GM23338 (cell line): ENCODE measurements at regions not wholly inside any gene's neighbourhood (a gene's known extent, or its start where the extent isn't known, plus 50 kb on each side); places are given as distances from the start of the nearest gene placed in this dataset.

Experiments
- ATAC-seq: fragments of 200-7000 bp; cut with Tn5 transposase; 3 replicates; pipeline ENCODE4 v1.9.1; 2020
- DNase-seq: peaks from one replicate; pipeline ENCODE4 v3.0.0-alpha.2; 2015; ENCODE audit warnings: low spot score
- H2AFZ ChIP-seq: fragments of 200-600 bp; sonication (generic); 2 replicates; pipeline ENCODE4 v1.8.0; 2016; ENCODE audit warnings: antibody characterized with exemption, mild to moderate bottlenecking, moderate library complexity
- H3F3A ChIP-seq: fragments of 200-600 bp; sonication (generic); replicated peaks from 2 replicates; pipeline ENCODE4 v1.8.0; 2017; ENCODE audit warnings: antibody characterized with exemption, mixed run types, low read depth
- H3K27ac ChIP-seq: fragments of 200-600 bp; sonication (generic); 2 replicates; pipeline ENCODE4 v1.6.1; 2016; ENCODE audit warnings: low read depth
- H3K27me3 ChIP-seq: fragments of 200-600 bp; sonication (generic); 2 replicates; pipeline ENCODE4 v1.8.0; 2016; ENCODE audit warnings: mild to moderate bottlenecking, mixed run types, moderate library complexity; ENCODE audit not compliant: insufficient read depth
- H3K36me3 ChIP-seq: fragments of 200-600 bp; sonication (generic); 2 replicates; pipeline ENCODE4 v1.8.0; 2016; ENCODE audit warnings: mild to moderate bottlenecking; ENCODE audit not compliant: insufficient read depth
- H3K4me1 ChIP-seq: fragments of 200-600 bp; sonication (generic); 2 replicates; pipeline ENCODE4 v1.8.0; 2016; ENCODE audit warnings: mild to moderate bottlenecking, moderate library complexity; ENCODE audit not compliant: insufficient read depth
- H3K4me2 ChIP-seq: fragments of 200-600 bp; sonication (generic); 2 replicates; pipeline ENCODE4 v1.7.1; 2017; ENCODE audit warnings: mixed run types
- H3K4me3 ChIP-seq: fragments of 200-600 bp; sonication (generic); 2 replicates; pipeline ENCODE4 v1.6.1; 2016; ENCODE audit warnings: mixed run types
- H3K79me2 ChIP-seq: fragments of 200-600 bp; sonication (generic); replicated peaks from 2 replicates; pipeline ENCODE4 v1.8.0; 2017; ENCODE audit warnings: mild to moderate bottlenecking; ENCODE audit not compliant: insufficient read depth
- H3K9me2 ChIP-seq: fragments of 200-600 bp; sonication (generic); 2 replicates; pipeline ENCODE4 v1.8.0; 2017; ENCODE audit not compliant: insufficient read depth
- H4K20me1 ChIP-seq: fragments of 200-600 bp; sonication (generic); replicated peaks from 2 replicates; pipeline ENCODE4 v1.8.0; 2017; ENCODE audit warnings: mild to moderate bottlenecking; ENCODE audit not compliant: insufficient read depth
- H3K27ac Mint-ChIP-seq: 2 replicates; pipeline ENCODE4 v1.8.0; 2020; ENCODE audit warnings: inconsistent platforms, mild to moderate bottlenecking, moderate library complexity, mixed read lengths
- H3K27me3 Mint-ChIP-seq: 3 replicates; pipeline ENCODE4 v1.8.0; 2022; ENCODE audit warnings: low read depth, mild to moderate bottlenecking, moderate library complexity, mixed read lengths, inconsistent platforms; ENCODE audit not compliant: insufficient read depth, poor library complexity
- H3K36me3 Mint-ChIP-seq: 3 replicates; pipeline ENCODE4 v1.8.0; 2021; ENCODE audit warnings: low read depth, mild to moderate bottlenecking, inconsistent platforms, moderate library complexity, mixed read lengths
- H3K4me1 Mint-ChIP-seq: 3 replicates; pipeline ENCODE4 v1.8.0; 2020; ENCODE audit warnings: mild to moderate bottlenecking, inconsistent platforms, mixed read lengths
- H3K4me3 Mint-ChIP-seq: 3 replicates; pipeline ENCODE4 v1.8.0; 2021; ENCODE audit warnings: moderate library complexity, mild to moderate bottlenecking, inconsistent platforms, mixed read lengths
- H3K9me3 Mint-ChIP-seq: 3 replicates; pipeline ENCODE4 v1.8.0; 2020; ENCODE audit warnings: moderate library complexity, mild to moderate bottlenecking, inconsistent platforms, mixed read lengths
- CREB1 ChIP-seq: fragments of 250-450 bp; sonication (Bioruptor Pico); IDR thresholded peaks from 2 replicates; pipeline ENCODE4 v1.5.0; 2020; ENCODE audit warnings: low read depth, mild to moderate bottlenecking, moderate library complexity
- CTCF ChIP-seq, 2 experiments: fragments of 200-600 bp in 1 of 2; sonication (generic) in 1 of 2; conservative IDR thresholded peaks; 2 replicates each; pipeline versions ENCODE4 v1.5.1 to v1.6.1; 2016 to 2017; ENCODE audit warnings: antibody characterized with exemption in 2 of 2, low read depth in 2 of 2, mild to moderate bottlenecking in 2 of 2, moderate library complexity in 1 of 2
- EZH2 ChIP-seq: fragments of 200-600 bp; sonication (generic); IDR thresholded peaks from one replicate; pipeline ENCODE4 v1.8.0; 2017; ENCODE audit warnings: antibody characterized with exemption, mild to moderate bottlenecking, low read depth; ENCODE audit not compliant: unreplicated experiment
- EZH2phosphoT487 ChIP-seq: fragments of 200-600 bp; sonication (generic); IDR thresholded peaks from one replicate; pipeline ENCODE4 v1.8.1; 2018; ENCODE audit warnings: antibody characterized with exemption; ENCODE audit not compliant: unreplicated experiment
- JUNB ChIP-seq: IDR thresholded peaks from one replicate; pipeline ENCODE4 v1.6.1; 2016; ENCODE audit warnings: antibody characterized with exemption; ENCODE audit not compliant: unreplicated experiment
- POLR2AphosphoS5 ChIP-seq: IDR thresholded peaks from 2 replicates; pipeline ENCODE4 v1.6.1; 2016; ENCODE audit warnings: antibody characterized with exemption, low read depth
- ZNF114 ChIP-seq: fragments of 250-450 bp; sonication (Bioruptor Pico); IDR thresholded peaks from 2 replicates; pipeline ENCODE4 v1.5.0; 2020; ENCODE audit warnings: mild to moderate bottlenecking, moderate library complexity
- ZNF331 ChIP-seq: fragments of 250-450 bp; sonication (Bioruptor Pico); IDR thresholded peaks from 2 replicates; pipeline ENCODE4 v1.5.0; 2020; ENCODE audit warnings: low read depth, mild to moderate bottlenecking, moderate library complexity
- TF ChIP-seq, protein P1 (sequence below): IDR thresholded peaks from one replicate; pipeline ENCODE4 v1.6.1; 2018; ENCODE audit warnings: antibody characterized with exemption; ENCODE audit not compliant: unreplicated experiment

DNA sequence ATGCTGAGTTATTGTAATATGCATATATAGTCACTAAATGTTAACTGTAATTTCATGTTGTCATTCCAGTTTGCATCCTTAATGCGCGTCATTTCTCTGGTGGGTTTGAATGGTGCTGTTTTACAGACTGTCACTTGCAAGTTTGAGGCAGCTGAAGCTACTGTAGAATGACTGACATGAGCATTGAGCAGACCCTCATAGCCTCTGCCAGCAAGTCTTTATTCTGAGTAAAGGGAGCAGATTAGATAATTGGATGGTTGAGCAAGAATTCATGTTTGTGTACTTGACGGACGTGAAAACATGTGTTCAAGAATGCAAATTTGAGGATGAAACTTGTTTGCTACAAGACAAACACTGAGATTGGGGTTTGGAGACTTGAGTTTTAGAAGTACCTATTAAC lies 854.8 kb upstream of the KLHL29 start (continued):
- no peak for TF ChIP-seq CTCF (conservative IDR thresholded peaks at IDR 0.05; ENCODE audit: low read depth in 2 of 2)
- TF ChIP-seq CREB1 (CRISPR knock-in tag): no peak

GRCh38 chr2:22536133-22536532 lies 848.8 kb upstream of the KLHL29 start:
- H3K4me2 ChIP-seq: no peak overlapping the region
- DNase-seq (no peak), ATAC-seq (no peak)
- Mint-ChIP-seq H3K4me3 (no peak overlapping the region), H3K9me3 (peaks cover 6% of the 10 kb centered on the region), H3K4me1 (no peaks in the 10 kb centered on the region), H3K27me3 (no peaks in the 10 kb centered on the region), H3K27ac (no peak overlapping the region), H3K36me3 (no peaks in the 10 kb centered on the region)
- no peaks in the 10 kb centered on the region for H3K27me3 ChIP-seq
- H3K36me3 ChIP-seq: no peaks in the 10 kb centered on the region; the same call in 1 of the 2 replicates
- no peaks in the 10 kb centered on the region for H4K20me1 ChIP-seq
- H3K27ac ChIP-seq: no peak overlapping the region
- no peak overlapping the region for H3K4me3 ChIP-seq
- H2AFZ ChIP-seq: no peak overlapping the region
- no peaks in the 10 kb centered on the region for H3K9me2 ChIP-seq
- H3F3A ChIP-seq: no peaks in the 10 kb centered on the region
- H3K4me1 ChIP-seq: no peaks in the 10 kb centered on the region
- H3K79me2 ChIP-seq: no peaks in the 10 kb centered on the region
- no peak for TF ChIP-seq EZH2

DNA sequence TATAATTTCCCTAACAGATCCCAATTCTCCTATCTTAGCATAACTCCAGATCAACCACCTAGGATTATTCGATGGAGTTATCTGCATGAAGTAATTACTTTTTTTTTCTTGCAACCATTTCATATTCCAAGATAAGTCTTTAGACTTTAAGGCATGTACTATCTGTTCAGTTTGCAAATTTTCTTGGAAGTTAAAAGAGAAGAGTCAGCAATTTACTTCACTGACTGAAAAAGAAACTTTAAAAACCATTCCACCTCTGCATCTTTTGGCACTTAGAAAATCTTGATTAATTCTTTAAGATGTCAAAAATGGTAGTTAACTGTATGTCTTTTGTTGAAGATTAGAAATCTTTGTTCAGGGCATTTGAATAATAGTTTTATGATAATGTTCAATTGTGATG lies 830.5 kb upstream of the KLHL29 start:
- Histone ChIP-seq H3K4me2 (no peak overlapping the region), H3K9me2 (0 out of 2 replicates have a peak, but pooled peaks cover 3% of the 10 kb centered on the region), H3K4me1 (no peaks in the 10 kb centered on the region), H3F3A (no peaks in the 10 kb centered on the region), H4K20me1 (no peaks in the 10 kb centered on the region), H3K27ac (no peak overlapping the region), H3K36me3 (no peaks in the 10 kb centered on the region), H3K4me3 (no peak overlapping the region), H3K27me3 (no peaks in the 10 kb centered on the region), H3K79me2 (no peaks in the 10 kb centered on the region), H2AFZ (no peak overlapping the region)
- ATAC-seq (no peak), DNase-seq (no peak)
- peaks cover 8% of the 10 kb centered on the region; the same call in 2 of the 3 replicates for H3K36me3 Mint-ChIP-seq
- no peak overlapping the region for H3K4me3 Mint-ChIP-seq
- H3K4me1 Mint-ChIP-seq: no peaks in the 10 kb centered on the region
- H3K27me3 Mint-ChIP-seq: no peaks in the 10 kb centered on the region
- no peak overlapping the region for H3K27ac Mint-ChIP-seq
- peaks cover 8% of the 10 kb centered on the region; the same call in 1 of the 3 replicates for H3K9me3 Mint-ChIP-seq
- TF ChIP-seq, protein P1, sequence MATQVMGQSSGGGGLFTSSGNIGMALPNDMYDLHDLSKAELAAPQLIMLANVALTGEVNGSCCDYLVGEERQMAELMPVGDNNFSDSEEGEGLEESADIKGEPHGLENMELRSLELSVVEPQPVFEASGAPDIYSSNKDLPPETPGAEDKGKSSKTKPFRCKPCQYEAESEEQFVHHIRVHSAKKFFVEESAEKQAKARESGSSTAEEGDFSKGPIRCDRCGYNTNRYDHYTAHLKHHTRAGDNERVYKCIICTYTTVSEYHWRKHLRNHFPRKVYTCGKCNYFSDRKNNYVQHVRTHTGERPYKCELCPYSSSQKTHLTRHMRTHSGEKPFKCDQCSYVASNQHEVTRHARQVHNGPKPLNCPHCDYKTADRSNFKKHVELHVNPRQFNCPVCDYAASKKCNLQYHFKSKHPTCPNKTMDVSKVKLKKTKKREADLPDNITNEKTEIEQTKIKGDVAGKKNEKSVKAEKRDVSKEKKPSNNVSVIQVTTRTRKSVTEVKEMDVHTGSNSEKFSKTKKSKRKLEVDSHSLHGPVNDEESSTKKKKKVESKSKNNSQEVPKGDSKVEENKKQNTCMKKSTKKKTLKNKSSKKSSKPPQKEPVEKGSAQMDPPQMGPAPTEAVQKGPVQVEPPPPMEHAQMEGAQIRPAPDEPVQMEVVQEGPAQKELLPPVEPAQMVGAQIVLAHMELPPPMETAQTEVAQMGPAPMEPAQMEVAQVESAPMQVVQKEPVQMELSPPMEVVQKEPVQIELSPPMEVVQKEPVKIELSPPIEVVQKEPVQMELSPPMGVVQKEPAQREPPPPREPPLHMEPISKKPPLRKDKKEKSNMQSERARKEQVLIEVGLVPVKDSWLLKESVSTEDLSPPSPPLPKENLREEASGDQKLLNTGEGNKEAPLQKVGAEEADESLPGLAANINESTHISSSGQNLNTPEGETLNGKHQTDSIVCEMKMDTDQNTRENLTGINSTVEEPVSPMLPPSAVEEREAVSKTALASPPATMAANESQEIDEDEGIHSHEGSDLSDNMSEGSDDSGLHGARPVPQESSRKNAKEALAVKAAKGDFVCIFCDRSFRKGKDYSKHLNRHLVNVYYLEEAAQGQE: no peak
- TF ChIP-seq CTCF (conservative IDR thresholded peaks at IDR 0.05; ENCODE audit: low read depth in 2 of 2) (no peak), EZH2phosphoT487 (no peak), JUNB (no peak), ZNF331 (CRISPR knock-in tag) (no peak), CREB1 (CRISPR knock-in tag) (no peak), POLR2AphosphoS5 (no peak), EZH2 (no peak), ZNF114 (CRISPR knock-in tag) (no peak)
